Activated T-cell treated with anti-CD3 and anti-CD28 coated beads for 1 hour (primary cell): ENCODE measurements at regions not wholly inside any gene's neighbourhood (a gene's known extent, or its start where the extent isn't known, plus 50 kb on each side); places are given as distances from the start of the nearest gene placed in this dataset.
"Not testable (repeated sequence)": the region's sequence is repeated elsewhere in the genome, so short reads cannot be mapped to it uniquely, and the experiment has no call there.

Experiments
- DNase-seq: peaks from one replicate; pipeline ENCODE4 v3.0.0-alpha.2; 2020; ENCODE audit warnings: low read depth

DNA sequence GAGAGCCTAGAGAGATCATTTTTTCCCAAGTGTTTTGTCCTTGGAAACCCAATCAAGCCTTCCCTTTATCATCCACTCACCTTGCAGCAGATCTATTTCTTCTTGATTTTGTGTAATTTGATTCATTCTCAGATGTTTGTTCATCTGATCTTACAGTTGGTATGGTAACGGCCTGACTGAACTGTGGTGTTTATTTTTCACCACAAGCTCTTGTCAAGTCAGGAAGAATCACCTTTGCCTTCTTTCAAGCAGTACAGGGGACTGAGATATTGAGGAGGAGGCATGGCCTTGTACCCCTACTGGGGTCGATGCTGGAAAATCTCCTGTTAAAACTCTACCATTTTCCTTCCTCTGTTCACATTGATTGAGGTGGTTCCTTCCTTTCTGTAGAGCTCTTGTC is 361.4 kb upstream of the CFAP20DC start:
- no peak for DNase-seq

DNA sequence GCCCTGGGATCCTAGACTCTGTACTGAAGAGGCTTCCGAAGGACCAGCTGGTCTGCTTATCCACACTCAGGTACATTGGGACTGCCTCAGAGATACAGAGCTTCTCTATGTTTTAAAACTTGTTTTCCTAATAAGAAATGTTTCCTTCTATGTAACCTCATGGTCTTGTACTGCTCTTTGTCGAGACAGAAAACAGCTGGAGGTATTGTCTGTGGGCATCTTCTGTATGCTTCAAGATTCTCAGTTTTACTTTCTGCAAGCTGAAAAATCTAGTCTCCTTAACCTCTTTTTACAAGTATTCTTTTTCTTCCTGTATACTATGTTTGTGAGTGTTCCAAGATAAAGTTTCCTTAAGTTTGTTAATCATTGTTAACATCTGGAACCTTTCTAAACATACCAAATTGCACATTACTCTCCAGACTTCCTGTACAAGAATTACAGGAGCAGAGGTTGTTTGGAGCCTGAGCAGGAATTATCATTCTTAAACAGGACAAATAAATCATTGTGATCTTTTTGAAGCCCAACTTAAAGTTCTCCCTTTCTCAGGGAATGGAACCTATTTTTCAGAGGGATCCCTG is 358.3 kb upstream of the CFAP20DC start:
- DNase-seq: no peak

DNA sequence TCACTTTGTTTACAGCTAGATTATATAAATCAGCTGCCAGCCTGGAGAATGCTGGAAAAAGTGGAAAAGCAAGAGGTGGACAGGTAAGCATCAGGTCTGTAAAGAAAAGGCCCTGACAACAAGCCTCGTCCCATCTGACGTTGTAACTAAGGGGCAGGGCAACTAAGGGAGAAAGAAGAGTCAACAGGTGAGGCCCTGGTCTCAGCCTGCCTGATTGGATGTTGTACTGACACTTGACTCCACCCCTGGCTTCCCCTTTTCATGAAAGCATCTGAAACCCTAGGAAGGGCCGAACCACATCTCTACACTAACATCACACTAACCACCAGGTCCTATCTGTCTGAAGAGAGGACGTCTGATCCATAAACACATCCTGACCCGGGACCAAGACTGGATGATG is 357.6 kb upstream of the CFAP20DC start:
- DNase-seq: no peak

DNA sequence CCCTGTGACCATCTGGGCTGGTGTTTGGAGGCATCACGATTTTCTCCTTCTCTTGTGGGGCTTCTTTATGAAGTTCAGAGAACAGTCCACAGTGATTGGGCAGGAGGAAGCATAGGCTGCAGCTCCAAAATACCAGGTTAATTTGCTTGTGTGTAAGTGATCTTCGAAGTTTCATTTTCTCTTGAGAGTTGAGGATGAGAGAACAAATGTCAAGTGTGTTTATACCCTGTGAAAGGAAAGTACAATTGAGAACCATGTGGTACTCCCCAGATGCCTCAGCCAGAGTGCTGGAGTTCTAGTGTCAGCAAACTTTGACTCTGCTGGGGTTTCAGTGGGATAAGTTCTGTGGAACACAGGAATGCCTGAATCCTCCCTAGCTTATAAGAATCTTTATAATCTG is 357.1 kb upstream of the CFAP20DC start:
- no peak for DNase-seq

DNA sequence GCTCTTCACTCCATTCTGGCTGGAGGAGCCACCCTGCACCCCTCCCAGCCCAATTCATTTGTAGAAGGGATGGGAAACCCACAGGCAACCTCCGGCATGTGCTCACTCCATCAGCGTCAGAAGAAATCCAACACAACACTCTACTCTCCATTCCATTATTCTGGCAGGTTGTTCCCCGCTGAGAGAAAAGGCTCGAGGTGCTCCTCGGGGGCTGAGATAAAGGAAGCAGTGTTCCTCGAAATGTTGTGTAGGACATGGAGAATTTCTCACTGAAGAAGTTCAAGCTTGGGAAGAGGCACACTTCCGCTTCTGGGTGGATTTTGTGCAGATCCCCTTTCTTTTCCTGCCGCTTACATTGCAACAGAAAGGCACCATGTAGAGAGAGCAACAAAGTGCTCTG is 355.0 kb upstream of the CFAP20DC start:
- DNase-seq: no peak

DNA sequence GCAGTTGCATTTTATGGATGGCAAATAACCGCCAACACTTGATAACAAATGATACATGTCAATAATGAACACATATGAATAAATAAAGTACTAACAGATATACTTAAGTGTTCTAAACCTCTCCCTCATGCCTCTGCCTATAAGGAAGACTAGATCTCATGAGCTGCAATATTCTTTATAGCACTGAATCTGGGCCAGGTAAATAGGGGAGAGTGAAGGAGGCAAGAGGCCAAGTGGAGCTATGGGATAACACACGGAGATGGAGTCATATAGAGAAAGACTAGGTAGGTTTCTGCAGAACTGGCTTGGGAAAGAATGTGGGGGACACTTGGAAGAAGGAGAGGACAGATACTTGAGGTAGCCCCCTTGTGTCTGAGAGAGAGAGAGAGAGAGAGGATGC is 354.2 kb upstream of the CFAP20DC start:
- no peak for DNase-seq

DNA sequence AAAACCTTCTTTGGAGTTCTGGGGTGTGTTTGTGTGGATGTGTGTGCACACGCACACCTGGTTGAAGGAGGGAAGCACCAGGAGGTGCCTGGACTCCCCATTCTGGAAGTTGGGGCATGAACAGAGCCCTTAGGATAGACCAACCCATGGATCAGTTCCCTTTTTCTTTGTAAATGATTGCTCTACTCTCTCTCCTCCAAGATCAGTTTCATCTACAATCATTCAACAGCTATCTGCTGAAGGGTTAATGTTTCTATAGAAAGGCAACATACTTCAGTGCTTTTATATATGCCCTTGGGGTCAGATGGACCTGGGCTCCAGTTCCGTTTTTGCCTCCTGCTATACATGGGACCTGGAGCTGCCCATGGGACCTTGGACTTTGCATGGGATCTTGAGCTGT is 352.1 kb upstream of the CFAP20DC start:
- no peak for DNase-seq

DNA sequence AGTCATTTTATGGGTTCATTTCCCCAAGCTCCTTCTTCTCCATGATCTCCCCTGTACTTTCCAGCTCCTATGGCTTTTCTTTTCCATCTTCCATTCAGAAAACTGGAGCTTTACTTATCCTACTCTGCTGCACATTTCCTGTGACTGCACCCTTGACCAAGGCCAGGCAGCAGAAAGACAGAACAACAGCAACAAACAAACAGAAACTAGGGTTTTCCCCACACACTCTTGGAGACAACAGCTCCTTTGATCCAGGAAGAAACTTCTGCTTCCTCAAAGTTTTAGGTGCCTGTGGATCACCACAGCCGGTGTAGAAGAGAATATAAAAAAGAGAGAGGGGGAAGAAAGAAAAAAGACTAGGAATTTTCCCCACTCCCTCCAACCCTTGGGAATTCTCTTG is 342.3 kb upstream of the CFAP20DC start:
- DNase-seq: no peak

DNA sequence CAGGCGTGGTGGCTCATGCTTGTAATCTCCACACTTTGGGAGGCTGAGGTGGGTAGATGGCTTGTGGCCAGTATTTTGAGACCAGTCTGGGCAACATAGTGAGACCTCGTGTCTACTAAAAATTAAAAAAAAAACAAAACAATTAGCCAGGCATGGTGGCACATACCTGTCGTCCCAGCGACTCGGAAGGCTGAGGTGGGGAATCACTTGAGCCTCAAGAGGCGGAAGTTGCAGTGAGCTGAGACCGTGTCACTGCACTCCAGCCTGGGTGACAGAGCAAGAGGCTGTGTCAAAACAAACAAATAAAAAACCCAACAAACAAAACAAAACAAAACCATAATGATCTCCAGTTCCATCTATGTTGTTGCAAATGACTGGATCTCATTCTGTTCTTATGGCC is 341.3 kb upstream of the CFAP20DC start:
- DNase-seq: no peak

DNA sequence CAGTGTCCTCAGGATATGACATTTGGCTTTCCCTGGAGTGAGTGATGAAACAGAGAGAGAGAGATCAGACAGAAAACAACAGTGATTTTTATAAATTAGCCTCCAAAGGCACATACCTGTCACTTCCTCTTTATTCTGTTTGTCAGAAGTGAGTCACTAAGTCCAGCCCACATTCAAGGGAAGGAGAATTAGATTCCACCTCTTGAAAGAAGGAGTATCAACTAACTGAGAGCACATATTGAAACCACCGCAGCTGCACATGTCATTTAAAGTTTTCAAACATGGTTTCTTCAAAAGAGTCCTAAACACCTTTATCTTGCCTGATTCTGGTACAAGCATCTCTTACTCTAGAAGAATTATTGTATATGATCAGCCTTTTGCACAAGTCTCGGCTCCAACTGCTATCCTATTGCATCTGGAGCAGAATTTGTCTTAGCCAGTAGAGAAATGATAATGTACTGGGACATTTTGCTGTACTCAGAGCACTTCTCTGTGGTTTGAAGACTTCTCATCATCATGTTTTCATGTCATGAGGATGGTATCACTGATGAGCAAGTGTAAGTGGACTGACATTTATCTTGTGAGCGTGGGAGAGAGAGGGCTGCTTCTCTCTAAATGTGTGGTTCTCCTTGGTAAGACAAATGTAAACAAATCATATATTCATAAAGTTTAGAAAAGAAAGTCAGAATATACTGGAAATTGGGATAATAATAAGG is 338.9 kb upstream of the CFAP20DC start:
- DNase-seq: no peak

DNA sequence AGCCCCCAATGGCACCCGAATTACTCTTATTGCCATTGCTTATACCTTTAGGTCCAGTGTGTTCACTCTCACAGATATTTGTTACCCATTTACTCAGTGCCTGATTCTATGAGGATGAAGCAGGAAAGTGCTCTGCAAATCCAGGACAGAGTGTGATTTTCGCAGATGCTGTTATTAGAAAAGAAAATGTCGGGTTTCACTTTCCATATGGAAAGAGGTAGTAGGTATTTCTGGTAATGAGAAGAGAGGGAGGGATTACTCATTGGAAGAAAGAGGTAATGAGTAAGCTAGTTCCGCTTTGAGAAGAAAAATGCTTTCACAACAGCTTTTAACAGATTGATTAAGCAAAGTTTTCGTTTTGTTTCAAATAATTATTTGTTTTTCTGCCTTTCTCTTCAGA is 336.3 kb upstream of the CFAP20DC start:
- DNase-seq: no peak

DNA sequence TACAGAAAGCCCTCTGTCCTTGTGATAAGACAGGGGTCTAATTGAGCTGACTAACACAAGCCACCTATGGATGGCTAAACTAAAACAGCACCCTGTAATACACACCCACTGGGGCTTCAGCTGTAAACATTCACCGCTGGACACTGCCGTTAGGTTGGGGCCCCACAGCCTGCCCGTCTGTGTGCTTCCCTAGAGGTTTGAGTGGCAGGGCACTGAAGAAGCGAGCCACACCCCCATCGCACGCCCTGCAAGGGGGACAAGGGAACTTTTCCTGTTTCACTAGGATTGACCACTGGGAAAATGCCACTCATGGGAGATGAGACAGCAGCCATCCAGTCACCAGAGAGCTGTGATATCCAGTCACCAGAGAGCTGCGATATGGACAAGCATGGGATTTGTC is 335.7 kb upstream of the CFAP20DC start:
- DNase-seq: no peak

DNA sequence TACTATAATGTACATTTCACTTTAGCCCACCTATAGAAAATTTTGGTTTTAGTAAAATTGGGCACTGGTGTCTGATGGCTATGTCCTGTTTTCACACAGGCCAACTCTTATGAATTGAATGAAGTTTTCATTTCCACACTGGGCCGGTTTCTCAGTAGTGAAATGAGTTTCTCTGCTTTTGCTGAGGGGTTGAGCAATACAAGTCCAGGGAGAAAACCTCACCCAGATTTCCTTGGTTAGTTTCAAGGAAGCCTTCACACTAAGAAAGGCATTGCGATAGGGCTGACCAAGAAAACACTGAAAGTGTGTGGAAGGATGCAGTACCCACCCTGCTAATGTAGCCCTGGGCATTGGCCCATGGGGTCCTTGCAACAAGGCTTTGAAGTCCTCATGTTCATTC is 331.5 kb upstream of the CFAP20DC start:
- DNase-seq: no peak

DNA sequence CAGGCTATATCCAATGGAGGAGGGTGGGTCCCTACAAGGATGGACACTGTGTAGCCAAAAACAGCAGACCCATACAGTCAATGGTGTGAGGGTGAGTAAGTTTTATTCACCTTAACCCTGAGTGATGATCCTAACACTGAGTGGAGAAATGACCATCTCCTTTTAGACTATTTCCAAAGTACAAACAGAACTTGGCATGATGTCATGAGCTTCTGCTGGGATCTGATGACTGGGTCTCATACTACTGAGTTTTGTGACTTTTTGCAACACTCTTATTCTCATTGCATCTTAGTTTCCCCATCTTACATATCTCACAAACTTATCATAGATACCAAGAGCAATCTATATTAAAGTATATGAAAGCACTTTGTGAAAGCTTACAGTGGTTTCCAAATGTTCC is 330.3 kb upstream of the CFAP20DC start:
- no peak for DNase-seq

DNA sequence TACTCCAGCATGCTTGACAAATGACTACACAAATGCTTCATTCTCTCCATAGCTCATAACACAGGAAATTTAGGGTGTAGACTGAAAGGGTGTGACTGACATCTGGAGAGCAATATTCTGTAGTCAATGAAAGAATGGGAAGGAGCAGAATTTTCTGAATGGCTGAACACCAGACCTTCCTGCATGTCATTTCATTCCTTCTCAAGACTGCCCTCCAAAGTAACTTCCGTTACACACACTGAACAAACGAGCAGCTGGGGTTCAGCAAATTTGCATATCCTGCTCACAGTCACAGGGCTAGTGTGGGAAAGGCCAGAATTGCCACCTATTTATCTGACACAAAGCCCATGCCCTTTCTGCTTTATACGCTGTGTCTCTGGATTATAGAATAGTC is 325.0 kb upstream of the CFAP20DC start:
- no peak for DNase-seq

DNA sequence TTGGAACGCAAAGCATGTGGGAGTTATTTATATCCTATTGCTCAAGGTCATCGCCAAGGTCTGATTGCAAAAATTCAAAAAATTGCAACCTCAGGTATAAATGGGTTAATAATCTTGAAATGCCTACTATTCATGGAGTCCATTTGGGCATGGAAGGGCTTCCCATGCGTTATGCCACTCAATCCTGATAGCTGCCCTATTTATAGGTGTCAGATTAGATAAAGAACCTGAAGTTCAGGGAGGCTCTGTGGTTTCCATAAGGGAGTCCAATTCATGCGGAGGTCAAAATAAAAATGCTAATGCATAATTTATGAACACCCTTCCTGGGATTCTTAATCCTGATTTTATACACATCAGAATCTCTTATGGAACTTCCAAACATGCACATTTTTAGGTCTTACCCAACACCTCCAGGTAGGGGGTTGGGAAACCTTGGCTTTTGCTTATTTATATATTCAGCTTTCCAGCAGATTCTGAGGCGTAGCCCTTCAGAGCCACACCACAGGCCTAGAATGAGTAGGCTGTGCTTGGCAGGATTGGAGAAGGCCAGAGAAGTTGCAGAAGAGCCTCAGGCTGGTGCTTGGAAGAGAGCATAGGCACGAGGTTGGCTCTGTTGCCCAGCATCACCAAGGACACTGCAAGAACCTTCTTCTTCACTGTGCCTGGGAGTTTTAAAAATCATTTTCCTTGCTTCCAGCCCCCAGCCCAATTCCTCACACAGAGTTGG is 324.4 kb upstream of the CFAP20DC start:
- no peak for DNase-seq

DNA sequence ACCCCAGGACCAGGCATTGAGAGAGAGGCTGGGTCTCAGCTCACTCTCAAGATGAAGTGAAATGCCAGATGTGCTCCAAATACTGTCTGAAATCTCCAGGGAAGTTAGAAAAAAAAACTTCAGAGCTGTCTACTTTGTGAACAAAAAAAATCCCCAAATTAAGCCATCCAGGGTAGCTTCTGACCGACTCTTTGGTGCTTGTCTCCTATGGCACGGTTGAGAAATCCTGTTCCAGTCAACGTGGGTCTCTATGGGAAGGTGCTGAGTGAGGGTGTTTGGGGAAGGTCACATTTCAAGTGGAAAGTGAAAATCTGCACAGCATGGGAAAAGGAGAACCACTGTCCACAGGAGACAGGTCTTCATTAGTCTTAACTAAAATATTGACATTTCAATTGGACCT is 322.5 kb upstream of the CFAP20DC start:
- DNase-seq: no peak

DNA sequence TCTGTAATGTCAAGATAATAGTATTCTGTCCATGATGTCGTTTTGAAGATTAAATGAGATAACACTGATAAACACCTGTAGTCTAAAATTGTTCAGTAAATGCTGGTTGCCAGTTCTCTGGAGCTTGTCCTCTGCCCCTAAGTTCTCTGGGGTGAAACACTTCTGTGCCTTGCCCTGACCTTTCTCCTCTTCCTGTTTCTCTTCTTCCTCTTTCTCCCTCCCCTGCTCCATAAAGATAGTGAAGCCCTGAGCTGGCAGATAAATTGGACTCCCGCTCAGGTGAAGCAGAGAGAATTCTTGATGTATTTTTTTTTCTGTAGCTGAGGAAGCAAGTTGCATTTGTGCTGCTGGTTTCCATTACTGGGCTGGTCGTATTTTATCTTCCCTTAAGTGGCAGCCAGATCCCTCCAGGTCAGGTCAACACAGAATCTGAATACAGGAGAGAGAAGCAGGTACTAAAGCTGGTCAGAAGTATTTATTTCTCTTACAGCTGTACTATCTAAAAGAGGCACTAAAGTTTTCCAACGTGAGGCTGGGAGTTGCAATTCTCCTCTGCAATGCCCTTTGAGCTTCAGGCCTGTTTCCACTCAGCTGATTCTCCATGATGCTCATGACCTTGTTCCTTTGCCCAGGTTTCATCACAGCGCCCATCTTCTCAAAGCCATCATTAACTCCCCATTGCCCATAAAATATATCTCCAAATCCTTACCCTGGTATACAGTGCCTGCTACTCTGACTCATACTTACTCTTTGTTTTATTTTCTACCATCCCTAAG is 319.3 kb upstream of the CFAP20DC start:
- DNase-seq: no peak

DNA sequence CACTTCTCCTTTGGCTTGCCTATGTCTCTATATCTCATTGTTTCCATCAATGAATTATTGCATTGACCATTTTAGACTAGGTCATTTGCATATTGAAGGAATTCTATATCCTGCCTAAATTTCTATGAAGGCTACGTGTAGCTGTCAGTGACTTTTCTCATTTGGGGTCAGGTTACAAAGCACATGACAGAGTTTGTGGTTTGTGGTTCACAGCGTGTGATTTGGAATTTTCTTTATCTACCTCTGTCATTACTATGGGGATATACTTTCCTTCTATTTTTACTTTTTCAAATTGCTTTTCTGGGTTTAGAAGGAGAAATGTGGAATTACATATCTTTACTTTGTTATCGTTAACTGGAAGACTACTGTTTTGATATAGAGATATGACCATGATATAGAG is 317.3 kb upstream of the CFAP20DC start:
- DNase-seq: no peak

DNA sequence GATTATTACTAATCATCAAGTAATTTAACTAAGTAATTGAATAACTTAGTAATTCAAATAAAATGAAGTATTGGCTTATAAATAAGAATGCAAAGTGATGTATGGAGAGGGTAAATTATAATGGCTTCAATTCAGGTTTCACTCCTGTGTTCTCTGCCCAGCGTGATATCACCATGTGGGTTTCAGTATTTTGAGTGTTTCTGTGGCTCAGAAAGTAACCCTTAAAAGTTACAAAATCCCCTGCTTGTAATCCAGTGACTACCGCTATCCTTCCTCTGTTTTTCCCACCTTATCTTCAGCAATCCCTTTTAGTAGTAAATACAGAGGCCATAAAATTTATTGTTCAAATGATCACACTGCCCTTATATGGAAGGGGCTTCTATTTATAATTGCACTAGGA is 316.4 kb upstream of the CFAP20DC start:
- DNase-seq: no peak

DNA sequence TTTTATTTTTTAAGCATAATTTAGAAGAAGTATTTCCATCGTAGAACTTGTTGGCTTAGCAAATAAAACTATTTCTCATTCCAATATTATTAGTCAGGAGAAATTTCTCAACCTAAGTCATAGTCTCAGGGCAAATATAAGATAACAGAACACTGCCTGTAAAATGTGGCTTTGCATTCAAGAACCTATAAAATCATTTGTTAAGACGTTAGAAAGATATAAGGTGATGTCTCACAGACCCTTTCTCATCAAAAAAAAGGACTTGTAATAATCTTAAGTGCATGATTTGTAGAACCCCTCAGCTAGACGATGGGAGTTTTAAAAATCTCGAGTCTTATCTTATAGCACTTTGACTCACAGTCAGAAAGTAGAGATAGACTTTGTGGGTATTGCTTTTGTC is 314.7 kb upstream of the CFAP20DC start:
- DNase-seq: no peak

DNA sequence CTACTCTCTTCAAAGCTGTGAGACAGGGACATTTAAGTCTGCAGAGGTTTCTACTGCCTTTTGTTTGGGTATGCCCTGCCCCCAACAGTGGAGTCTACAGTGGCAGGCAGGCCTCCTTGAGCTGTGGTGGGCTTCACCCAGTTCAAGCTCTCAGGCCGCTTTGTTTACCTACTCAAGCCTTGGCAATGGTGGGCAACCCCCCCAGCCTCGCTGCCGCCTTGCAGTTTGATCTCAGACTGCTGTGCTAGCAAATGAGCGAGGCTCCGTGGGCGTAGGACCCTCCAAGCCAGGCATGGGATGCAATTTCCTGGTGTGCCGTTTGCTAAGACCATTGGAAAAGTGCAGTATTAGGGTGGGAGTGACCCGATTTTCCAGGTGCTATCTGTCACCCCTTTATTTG is 310.5 kb upstream of the CFAP20DC start:
- not testable (repeated sequence) for DNase-seq

DNA sequence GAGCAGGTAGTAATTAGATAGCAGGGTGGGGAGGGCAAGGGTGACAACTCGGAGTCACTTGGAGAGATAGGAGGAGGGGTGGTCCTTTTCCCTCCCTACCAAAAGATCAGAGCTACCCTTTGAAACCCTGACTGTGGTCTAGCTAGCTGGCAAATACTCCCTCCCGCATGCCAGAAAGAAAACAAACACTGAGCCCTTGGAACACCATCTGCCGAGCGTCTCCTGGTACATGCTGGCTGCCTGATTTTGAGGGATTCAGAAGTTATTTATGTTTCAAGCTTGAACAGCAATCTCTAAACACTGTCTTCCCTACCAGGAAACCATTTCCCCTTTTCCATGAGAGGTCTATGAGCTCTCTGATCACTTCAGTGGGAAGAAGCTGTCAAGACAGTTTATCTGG is 291.6 kb upstream of the CFAP20DC start:
- no peak for DNase-seq
